ENCODE measurements at regions not wholly inside any gene's neighbourhood (a gene's known extent, or its start where the extent isn't known, plus 50 kb on each side); places are given as distances from the start of the nearest gene placed in this dataset.

DNA sequence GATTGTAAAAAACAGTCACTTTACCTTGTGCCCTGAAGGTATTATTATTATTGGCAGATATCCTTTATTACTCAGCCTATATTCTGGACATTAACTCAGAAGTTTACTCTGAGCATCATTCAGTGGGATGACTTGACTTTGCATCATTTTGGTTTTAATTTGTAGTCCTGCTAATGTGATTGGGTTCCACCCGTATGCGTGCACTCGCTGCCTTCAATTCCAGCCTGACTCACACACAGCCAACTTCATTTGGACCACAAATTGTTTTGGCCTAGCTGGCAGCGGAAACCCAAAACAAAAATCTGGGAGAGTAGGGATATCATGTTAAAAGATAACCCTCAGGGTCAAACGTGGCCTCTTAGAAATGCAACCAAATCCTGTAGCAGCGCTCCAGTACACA is 704.4 kb upstream of the SLC35B3 start:
- H3K4me3 ChIP-seq (ENCODE audit: low read depth, low read length) = no peak overlapping the region
- in situ Hi-C loops (cut with HindIII; ENCODE audit: low sequenced_read_pairs) = no loop called here
- TF ChIP-seq, protein P1, sequence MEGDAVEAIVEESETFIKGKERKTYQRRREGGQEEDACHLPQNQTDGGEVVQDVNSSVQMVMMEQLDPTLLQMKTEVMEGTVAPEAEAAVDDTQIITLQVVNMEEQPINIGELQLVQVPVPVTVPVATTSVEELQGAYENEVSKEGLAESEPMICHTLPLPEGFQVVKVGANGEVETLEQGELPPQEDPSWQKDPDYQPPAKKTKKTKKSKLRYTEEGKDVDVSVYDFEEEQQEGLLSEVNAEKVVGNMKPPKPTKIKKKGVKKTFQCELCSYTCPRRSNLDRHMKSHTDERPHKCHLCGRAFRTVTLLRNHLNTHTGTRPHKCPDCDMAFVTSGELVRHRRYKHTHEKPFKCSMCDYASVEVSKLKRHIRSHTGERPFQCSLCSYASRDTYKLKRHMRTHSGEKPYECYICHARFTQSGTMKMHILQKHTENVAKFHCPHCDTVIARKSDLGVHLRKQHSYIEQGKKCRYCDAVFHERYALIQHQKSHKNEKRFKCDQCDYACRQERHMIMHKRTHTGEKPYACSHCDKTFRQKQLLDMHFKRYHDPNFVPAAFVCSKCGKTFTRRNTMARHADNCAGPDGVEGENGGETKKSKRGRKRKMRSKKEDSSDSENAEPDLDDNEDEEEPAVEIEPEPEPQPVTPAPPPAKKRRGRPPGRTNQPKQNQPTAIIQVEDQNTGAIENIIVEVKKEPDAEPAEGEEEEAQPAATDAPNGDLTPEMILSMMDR (IDR thresholded peaks at IDR 0.05; ENCODE audit: low read depth, low read length, missing control alignments) = no peak
- DNase-seq (ENCODE audit: low read depth) = no peak

DNA sequence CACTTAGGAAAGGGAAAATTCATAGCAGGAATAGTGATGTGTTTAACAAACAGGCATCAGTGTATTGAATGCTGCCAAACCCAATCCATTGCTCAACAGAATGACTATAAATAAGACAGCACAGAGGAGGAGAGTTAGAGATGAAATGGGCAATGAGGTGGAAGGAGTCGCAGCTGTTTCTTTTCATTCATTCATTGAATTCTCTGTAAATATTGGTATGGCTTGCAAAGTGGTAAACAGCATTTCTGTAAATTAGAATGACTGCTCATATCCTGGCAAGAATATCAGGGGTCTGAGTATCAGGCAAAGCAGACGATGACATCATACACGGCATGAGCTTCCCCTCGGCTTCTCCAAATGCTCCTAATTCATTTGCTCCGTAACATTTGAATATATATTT is 703.6 kb upstream of the SLC35B3 start:
- no peak overlapping the region for H3K4me3 ChIP-seq (ENCODE audit: low read depth, low read length)
- DNase-seq (ENCODE audit: low read depth) = peak; percentile 29
- in situ Hi-C loops (cut with HindIII; ENCODE audit: low sequenced_read_pairs) = no loop called here
- TF ChIP-seq, protein P1 (IDR thresholded peaks at IDR 0.05; ENCODE audit: low read depth, low read length, missing control alignments) = no peak

DNA sequence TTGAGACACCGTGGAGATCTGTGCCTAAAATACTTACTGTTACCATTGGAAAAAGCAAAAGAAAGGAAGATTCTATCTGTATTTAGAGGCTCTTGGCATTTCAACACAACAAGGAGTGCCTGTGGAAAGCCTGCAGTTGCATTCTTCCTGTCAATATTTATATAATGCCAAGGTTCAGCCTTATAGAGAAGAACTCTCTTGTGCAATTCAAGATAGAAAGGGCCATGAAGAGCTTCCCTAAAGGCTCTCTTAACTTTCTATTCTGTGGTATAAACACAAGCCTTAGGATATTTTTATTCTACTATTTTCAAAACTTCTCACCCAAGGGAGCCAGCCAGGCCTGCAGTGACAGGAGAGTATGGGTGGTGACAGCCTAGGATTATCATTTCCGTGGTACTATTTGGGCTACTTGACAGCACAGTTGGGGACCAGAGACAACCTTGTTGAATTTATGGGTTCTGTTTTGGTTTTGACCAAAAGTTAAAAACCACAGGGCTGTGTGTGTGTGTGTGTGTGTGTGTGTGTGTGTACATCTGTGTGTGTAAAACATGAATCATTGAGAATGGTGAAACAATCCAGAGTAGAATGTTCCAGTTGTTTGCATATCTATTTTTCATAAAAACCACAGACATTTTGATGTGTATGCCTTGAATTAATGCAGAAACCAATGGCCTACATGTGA is 700.9 kb upstream of the SLC35B3 start:
- H3K4me3 ChIP-seq (ENCODE audit: low read depth, low read length) = no peak overlapping the region
- no peak for DNase-seq (ENCODE audit: low read depth)
- in situ Hi-C loops (cut with HindIII; ENCODE audit: low sequenced_read_pairs) = no loop called here
- TF ChIP-seq, protein P1 (IDR thresholded peaks at IDR 0.05; ENCODE audit: low read depth, low read length, missing control alignments) = no peak

DNA sequence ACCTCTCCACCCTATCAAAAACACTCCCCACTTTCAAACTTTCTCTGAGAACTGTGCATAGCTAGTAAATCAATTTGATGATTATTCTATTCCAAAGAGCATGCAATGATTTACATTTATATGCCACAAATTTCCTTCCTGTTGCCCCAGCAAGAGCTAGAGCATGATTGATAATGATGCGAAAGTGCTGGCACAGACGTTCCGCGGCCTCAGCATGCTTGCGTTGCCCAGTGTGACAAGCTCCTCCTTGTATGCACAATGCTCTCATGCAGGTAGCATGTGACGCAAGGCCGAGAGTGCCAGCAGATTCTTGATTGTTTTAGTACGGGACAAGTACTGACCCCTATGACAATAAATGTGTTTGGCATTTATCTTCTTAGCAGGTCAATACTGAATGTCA is 696.3 kb upstream of the SLC35B3 start:
- in situ Hi-C loops (cut with HindIII; ENCODE audit: low sequenced_read_pairs) = no loop called here

DNA sequence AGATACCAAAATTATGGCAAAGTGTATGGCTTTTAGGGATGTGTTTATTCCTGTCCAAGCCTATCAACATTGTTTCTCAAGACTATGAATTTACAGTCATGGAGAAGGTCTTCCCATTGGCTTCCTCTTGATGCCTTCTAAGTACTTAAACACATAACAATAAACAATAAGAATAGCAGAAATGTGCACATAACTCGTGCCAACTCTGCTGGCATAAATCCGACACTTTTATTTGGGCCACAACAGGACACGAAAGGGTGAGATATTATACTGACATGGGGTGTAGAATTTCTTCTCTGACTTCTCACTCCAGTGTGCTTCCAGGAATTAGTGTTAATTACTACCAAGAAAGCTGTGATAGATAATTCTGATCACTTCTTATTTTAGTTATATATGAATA is 695.9 kb upstream of the SLC35B3 start:
- TF ChIP-seq, protein P1 (IDR thresholded peaks at IDR 0.05; ENCODE audit: low read depth, low read length, missing control alignments) = no peak
- in situ Hi-C loops (cut with HindIII; ENCODE audit: low sequenced_read_pairs) = no loop called here
- no peak overlapping the region for H3K4me3 ChIP-seq (ENCODE audit: low read depth, low read length)
- DNase-seq (ENCODE audit: low read depth) = no peak

More for the DNA sequence above, 696.3 kb upstream of the SLC35B3 start:
- DNase-seq (ENCODE audit: low read depth) = no peak
- no peak overlapping the region for H3K4me3 ChIP-seq (ENCODE audit: low read depth, low read length)
- TF ChIP-seq, protein P1 (IDR thresholded peaks at IDR 0.05; ENCODE audit: low read depth, low read length, missing control alignments) = no peak

DNA sequence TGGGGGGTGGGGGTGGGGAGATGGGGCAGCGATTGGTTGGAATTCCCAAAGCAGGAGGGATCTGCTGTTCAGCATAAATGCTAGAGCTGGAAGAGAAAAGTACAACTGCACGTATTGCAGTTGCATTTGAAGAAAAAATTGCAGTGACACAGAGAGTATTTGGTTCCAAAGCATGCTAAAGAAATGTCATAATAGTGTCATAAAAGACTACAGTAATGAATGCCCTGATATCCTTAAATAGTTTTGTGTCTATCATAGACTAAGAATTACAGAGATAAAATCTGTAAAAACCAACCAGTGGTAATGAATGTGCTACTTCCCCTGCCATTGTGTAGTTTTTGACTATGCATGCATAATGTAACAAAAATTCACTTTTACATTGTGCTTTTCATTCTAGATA is 693.6 kb upstream of the SLC35B3 start:
- no peak for DNase-seq (ENCODE audit: low read depth)
- in situ Hi-C loops (cut with HindIII; ENCODE audit: low sequenced_read_pairs) = no loop called here
- H3K4me3 ChIP-seq (ENCODE audit: low read depth, low read length) = no peak overlapping the region
- TF ChIP-seq, protein P1 (IDR thresholded peaks at IDR 0.05; ENCODE audit: low read depth, low read length, missing control alignments) = no peak
